PC-9 (cell line): ENCODE measurements at regions not wholly inside any gene's neighbourhood (a gene's known extent, or its start where the extent isn't known, plus 50 kb on each side); places are given as distances from the start of the nearest gene placed in this dataset.
A peak's percentile ranks its signal among the peaks of the same experiment; 100 is the strongest.

Experiments
- BruUV-seq: library from RNA; stranded (reverse); fragments of 400-500 nt; replicated peaks from 2 replicates; lab custom pipeline; 2021; lab: Mats Ljungman, UMichigan
- CTCF ChIA-PET: fragments of 300-600 bp; sonication (Branson Sonifier 250); formaldehyde crosslinking; loops from one replicate; lab custom pipeline; 2022; ENCODE audit warnings: antibody characterized with exemption; lab: Charles Lee
- POLR2A ChIA-PET: fragments of 300-600 bp; sonication (Branson Sonifier 250); formaldehyde crosslinking; loops from one replicate; lab custom pipeline; 2022; ENCODE audit warnings: antibody characterized with exemption; ENCODE audit not compliant: unreplicated experiment; lab: Charles Lee
- DNase-seq, 2 experiments: peaks; one replicate each; pipeline versions ENCODE4 v3.0.0 to v3.0.0-alpha.2; 2015 to 2022; ENCODE audit warnings: mixed read lengths in 1 of 2
- H2AFZ ChIP-seq: fragments of 200-600 bp; sonication (generic); 2 replicates; pipeline ENCODE4 v1.8.1; 2017; ENCODE audit warnings: antibody characterized with exemption
- H3F3A ChIP-seq: fragments of 200-600 bp; sonication (generic); 2 replicates; pipeline ENCODE4 v1.8.1; 2017; ENCODE audit warnings: antibody characterized with exemption, mild to moderate bottlenecking, low read depth; ENCODE audit not compliant: insufficient read depth
- H3K27ac ChIP-seq: fragments of 200-600 bp; sonication (generic); 2 replicates; pipeline ENCODE4 v1.6.1; 2016; ENCODE audit warnings: mixed run types
- H3K27me3 ChIP-seq: fragments of 200-600 bp; sonication (generic); 2 replicates; pipeline ENCODE4 v1.6.1; 2016; ENCODE audit warnings: low read depth, mixed run types; ENCODE audit not compliant: insufficient read depth
- H3K36me3 ChIP-seq: fragments of 200-600 bp; sonication (generic); 2 replicates; pipeline ENCODE4 v1.6.1; 2016; ENCODE audit warnings: low read depth, mixed run types
- H3K4me1 ChIP-seq: fragments of 200-600 bp; sonication (generic); replicated peaks from 2 replicates; pipeline ENCODE4 v1.6.1; 2016; ENCODE audit warnings: mixed run types; ENCODE audit not compliant: insufficient read depth
- H3K4me2 ChIP-seq: fragments of 200-600 bp; sonication (generic); 2 replicates; pipeline ENCODE4 v1.6.1; 2017; ENCODE audit warnings: mixed run types
- H3K4me3 ChIP-seq: fragments of 200-600 bp; sonication (generic); 2 replicates; pipeline ENCODE4 v1.6.1; 2016; ENCODE audit warnings: mixed run types
- H3K79me2 ChIP-seq: fragments of 200-600 bp; sonication (generic); 2 replicates; pipeline ENCODE4 v1.6.1; 2017; ENCODE audit warnings: low read depth, mixed run types
- H3K9me2 ChIP-seq: fragments of 200-600 bp; sonication (generic); 2 replicates; pipeline ENCODE4 v1.8.1; 2017; ENCODE audit warnings: mild to moderate bottlenecking; ENCODE audit not compliant: insufficient read depth
- H3K9me3 ChIP-seq: fragments of 200-600 bp; sonication (generic); 2 replicates; pipeline ENCODE4 v1.8.1; 2016; ENCODE audit warnings: low read depth; ENCODE audit not compliant: insufficient read depth
- H4K20me1 ChIP-seq: fragments of 200-600 bp; sonication (generic); 2 replicates; pipeline ENCODE4 v1.8.1; 2017; ENCODE audit not compliant: insufficient read depth
- EZH2 ChIP-seq: fragments of 200-600 bp; sonication (generic); IDR thresholded peaks from 2 replicates; pipeline ENCODE4 v1.8.0; 2017; ENCODE audit warnings: antibody characterized with exemption, low read depth
- intact Hi-C: fragments of 100-400 bp; cut with micrococcal nuclease; formaldehyde crosslinking; loops from one replicate; pipeline ENCODE4 v1.10.0; 2022; ENCODE audit not compliant: unreplicated experiment
- TF ChIP-seq, protein P1 (sequence below): fragments of 200-600 bp; sonication (generic); conservative IDR thresholded peaks from 2 replicates; pipeline ENCODE4 v1.6.1; 2017; ENCODE audit warnings: mixed run types, antibody characterized with exemption, mild to moderate bottlenecking, moderate library complexity

- intact Hi-C loops: no loop called here
- no peak for DNase-seq
- TF ChIP-seq, protein P1, sequence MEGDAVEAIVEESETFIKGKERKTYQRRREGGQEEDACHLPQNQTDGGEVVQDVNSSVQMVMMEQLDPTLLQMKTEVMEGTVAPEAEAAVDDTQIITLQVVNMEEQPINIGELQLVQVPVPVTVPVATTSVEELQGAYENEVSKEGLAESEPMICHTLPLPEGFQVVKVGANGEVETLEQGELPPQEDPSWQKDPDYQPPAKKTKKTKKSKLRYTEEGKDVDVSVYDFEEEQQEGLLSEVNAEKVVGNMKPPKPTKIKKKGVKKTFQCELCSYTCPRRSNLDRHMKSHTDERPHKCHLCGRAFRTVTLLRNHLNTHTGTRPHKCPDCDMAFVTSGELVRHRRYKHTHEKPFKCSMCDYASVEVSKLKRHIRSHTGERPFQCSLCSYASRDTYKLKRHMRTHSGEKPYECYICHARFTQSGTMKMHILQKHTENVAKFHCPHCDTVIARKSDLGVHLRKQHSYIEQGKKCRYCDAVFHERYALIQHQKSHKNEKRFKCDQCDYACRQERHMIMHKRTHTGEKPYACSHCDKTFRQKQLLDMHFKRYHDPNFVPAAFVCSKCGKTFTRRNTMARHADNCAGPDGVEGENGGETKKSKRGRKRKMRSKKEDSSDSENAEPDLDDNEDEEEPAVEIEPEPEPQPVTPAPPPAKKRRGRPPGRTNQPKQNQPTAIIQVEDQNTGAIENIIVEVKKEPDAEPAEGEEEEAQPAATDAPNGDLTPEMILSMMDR: no peak
- TF ChIP-seq EZH2: no peak
- no peaks in the 10 kb centered on the region for H3K9me2 ChIP-seq
- no TSS peak for BruUV-seq
- CTCF ChIA-PET: no interaction called here
- H3K4me3 ChIP-seq: no peak overlapping the region
- POLR2A ChIA-PET: no interaction called here
- H3K4me1 ChIP-seq: 0 out of 2 replicates have a peak, but pooled peaks cover 9% of the 10 kb centered on the region
- no peaks in the 10 kb centered on the region for H3K9me3 ChIP-seq
- no peaks in the 10 kb centered on the region for H3K27me3 ChIP-seq
- H4K20me1 ChIP-seq: no peaks in the 10 kb centered on the region
- no peaks in the 10 kb centered on the region for H3K36me3 ChIP-seq
- no peaks in the 10 kb centered on the region for H3F3A ChIP-seq
- no peak overlapping the region for H3K27ac ChIP-seq
- H2AFZ ChIP-seq: no peak overlapping the region
- no peak overlapping the region for H3K4me2 ChIP-seq
- no peaks in the 10 kb centered on the region for H3K79me2 ChIP-seq
Measured at GRCh38 chr6:113756290-113756665, 100.9 kb upstream of the MARCKS start.

DNA sequence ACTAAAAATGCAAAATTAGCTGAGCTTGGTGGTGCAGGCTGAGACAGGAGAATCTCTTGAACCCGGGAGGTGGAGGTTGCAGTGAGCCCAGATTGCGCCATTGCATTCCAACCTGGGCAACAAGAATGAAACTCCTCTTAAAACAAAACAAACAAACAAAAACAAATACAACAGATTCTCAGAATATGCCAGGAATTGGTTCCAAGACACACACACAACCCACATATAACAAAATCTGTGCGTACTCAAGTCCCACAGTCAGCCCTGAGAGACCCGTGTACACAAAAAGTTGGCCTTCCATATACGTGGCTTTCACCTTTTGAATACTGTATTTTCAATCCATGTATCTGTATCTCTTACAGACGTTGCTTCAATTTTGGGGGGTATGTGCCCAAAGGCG lies 98.9 kb upstream of the MARCKS start:
- ChIA-PET POLR2A (no interaction called here), CTCF (no interaction called here)
- H3K9me2 ChIP-seq: no peaks in the 10 kb centered on the region
- no peak for DNase-seq
- H3K27ac ChIP-seq: no peak overlapping the region
- no peaks in the 10 kb centered on the region for H3K79me2 ChIP-seq
- no peak overlapping the region for H3K4me3 ChIP-seq
- peaks cover 28% of the 10 kb centered on the region for H3K4me1 ChIP-seq
- no peak overlapping the region for H2AFZ ChIP-seq
- intact Hi-C loops: no loop called here
- TF ChIP-seq, protein P1: no peak
- TF ChIP-seq EZH2: no peak
- H3K36me3 ChIP-seq: no peaks in the 10 kb centered on the region
- H3K9me3 ChIP-seq: no peaks in the 10 kb centered on the region
- H4K20me1 ChIP-seq: no peaks in the 10 kb centered on the region
- peaks cover 14% of the 10 kb centered on the region for H3F3A ChIP-seq
- no peak overlapping the region for H3K4me2 ChIP-seq
- no peaks in the 10 kb centered on the region for H3K27me3 ChIP-seq
- no TSS peak for BruUV-seq

DNA sequence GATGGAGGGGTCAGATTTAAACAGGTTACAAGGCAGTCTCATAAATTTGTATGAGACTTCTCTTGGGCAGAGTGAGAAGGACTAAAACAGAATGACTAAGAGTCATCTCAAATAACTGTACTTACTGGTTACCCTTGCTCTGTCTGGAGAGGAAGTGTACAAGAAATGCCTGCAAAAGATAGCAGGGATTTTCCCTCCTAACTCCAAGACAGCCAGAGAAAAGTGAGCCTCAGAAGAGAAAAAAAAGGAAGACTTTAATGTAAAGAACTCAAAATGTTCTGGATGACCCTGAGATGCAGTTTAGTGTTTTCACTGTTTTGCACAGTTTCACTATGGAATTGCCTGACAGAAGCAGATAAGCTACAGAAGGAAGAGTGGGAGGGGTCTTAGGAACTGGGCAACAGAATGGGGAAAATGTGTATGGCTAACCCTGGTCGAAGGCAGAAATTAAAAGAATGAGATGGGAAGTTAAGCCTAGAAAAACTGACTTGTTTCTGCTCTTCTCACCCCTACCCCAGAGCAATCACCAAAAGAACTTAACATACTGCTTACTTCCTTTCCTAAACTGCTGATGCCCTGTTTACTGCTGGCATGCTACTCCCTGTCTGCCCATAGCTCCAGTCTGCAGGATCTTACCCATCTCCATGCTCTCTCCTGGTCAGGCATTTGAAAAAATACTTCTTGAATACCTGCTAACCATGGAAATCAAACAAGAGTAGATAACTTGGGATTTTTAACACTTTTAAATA lies 98.1 kb upstream of the MARCKS start:
- Histone ChIP-seq H3F3A (peaks cover 20% of the 10 kb centered on the region), H4K20me1 (no peaks in the 10 kb centered on the region), H3K27me3 (no peaks in the 10 kb centered on the region), H3K79me2 (no peaks in the 10 kb centered on the region), H3K27ac (no peak overlapping the region), H3K9me2 (no peaks in the 10 kb centered on the region), H3K4me2 (no peak overlapping the region), H3K4me3 (no peak overlapping the region), H3K4me1 (peaks cover 34% of the 10 kb centered on the region), H2AFZ (peak overlapping the region; percentile 5; the same call in 1 of the 2 replicates), H3K36me3 (no peaks in the 10 kb centered on the region), H3K9me3 (no peaks in the 10 kb centered on the region)
- POLR2A ChIA-PET: no interaction called here
- BruUV-seq: no TSS peak
- intact Hi-C loops: no loop called here
- TF ChIP-seq, protein P1: no peak
- no peak for TF ChIP-seq EZH2
- CTCF ChIA-PET: no interaction called here
- peak in 1 of 2 experiments; percentile 40 for DNase-seq
